HG03354 (cell line): ENCODE measurements at regions not wholly inside any gene's neighbourhood (a gene's known extent, or its start where the extent isn't known, plus 50 kb on each side); places are given as distances from the start of the nearest gene placed in this dataset.
"Not testable (repeated sequence)": the region's sequence is repeated elsewhere in the genome, so short reads cannot be mapped to it uniquely, and the experiment has no call there.

Experiments used
- ATAC-seq: cut with Tn5 transposase; IDR thresholded peaks from one replicate; pipeline ENCODE4 v1.9.1; 2021; ENCODE audit warnings: mild to moderate bottlenecking; ENCODE audit not compliant: unreplicated experiment, poor library complexity, severe bottlenecking

- ATAC-seq, result no peak
These were observed 700.1 kb upstream of the ANKRD30A start for GRCh38 chr10:36425131-36425797.

- no peak for ATAC-seq
These were observed 700.9 kb upstream of the ANKRD30A start for GRCh38 chr10:36424502-36424901.

- ATAC-seq, result no peak
These were observed 701.6 kb upstream of the ANKRD30A start for GRCh38 chr10:36423821-36424248.

- no peak for ATAC-seq
These were observed 703.4 kb upstream of the ANKRD30A start for GRCh38 chr10:36421992-36422391.

GRCh38 chr10:36416513-36416912, 708.9 kb upstream of the ANKRD30A start:
- ATAC-seq, result no peak

- ATAC-seq, result no peak
These were observed 712.5 kb upstream of the ANKRD30A start for GRCh38 chr10:36412942-36413341.

GRCh38 chr10:36400238-36400637, 725.2 kb upstream of the ANKRD30A start:
- not testable (repeated sequence) for ATAC-seq

GRCh38 chr10:36393801-36394200, 731.6 kb upstream of the ANKRD30A start:
- no peak for ATAC-seq

- ATAC-seq, result no peak
These were observed 734.0 kb upstream of the ANKRD30A start for GRCh38 chr10:36391405-36391804.

- ATAC-seq, result no peak
These were observed 735.2 kb upstream of the ANKRD30A start for GRCh38 chr10:36390221-36390620.

- no peak for ATAC-seq
These were observed 737.2 kb upstream of the ANKRD30A start for GRCh38 chr10:36388166-36388565.

- no peak for ATAC-seq
These were observed 739.7 kb upstream of the ANKRD30A start for GRCh38 chr10:36385693-36386092.

- no peak for ATAC-seq
These were observed 741.3 kb upstream of the FZD8 start for GRCh38 chr10:36383349-36383748.

- ATAC-seq, result no peak
These were observed 739.7 kb upstream of the FZD8 start for GRCh38 chr10:36381748-36382147.

- ATAC-seq, result no peak
These were observed 738.4 kb upstream of the FZD8 start for GRCh38 chr10:36380538-36380937.

- ATAC-seq, result no peak
These were observed 733.0 kb upstream of the FZD8 start for GRCh38 chr10:36375107-36375506.

- ATAC-seq, result no peak
These were observed 731.5 kb upstream of the FZD8 start for GRCh38 chr10:36373424-36374096.

GRCh38 chr10:36367362-36367761, 725.3 kb upstream of the FZD8 start:
- ATAC-seq, result no peak

- ATAC-seq, result no peak
These were observed 724.7 kb upstream of the FZD8 start for GRCh38 chr10:36366843-36367242.

- ATAC-seq, result no peak
These were observed 724.0 kb upstream of the FZD8 start for GRCh38 chr10:36366065-36366464.

GRCh38 chr10:36362257-36362656, 720.2 kb upstream of the FZD8 start:
- no peak for ATAC-seq
